ENCODE measurements at regions not wholly inside any gene's neighbourhood (a gene's known extent, or its start where the extent isn't known, plus 50 kb on each side); places are given as distances from the start of the nearest gene placed in this dataset.

- no peak for TF ChIP-seq ZBTB40 (IDR thresholded peaks at IDR 0.05)
- no peak for TF ChIP-seq ZBTB40 (CRISPR knock-in tag; IDR thresholded peaks at IDR 0.05)
- no peak for TF ChIP-seq ZNF891 (CRISPR knock-in tag; IDR thresholded peaks at IDR 0.05)
- TF ChIP-seq ETV6 (CRISPR knock-in tag; conservative IDR thresholded peaks at IDR 0.05), result 0 out of 2 replicates have a peak, but pooled peaks have one; percentile 54
- no peak for TF ChIP-seq ZNF569 (CRISPR knock-in tag; IDR thresholded peaks at IDR 0.05; ENCODE audit: borderline replicate concordance)
- no peak for TF ChIP-seq FOXM1 (CRISPR knock-in tag; IDR thresholded peaks at IDR 0.05)
- TF ChIP-seq ZMYM3 (CRISPR knock-in tag; IDR thresholded peaks at IDR 0.05), result no peak
- peak; percentile 55; the same call in 1 of the 2 replicates for TF ChIP-seq TARDBP (CRISPR knock-in tag; IDR thresholded peaks at IDR 0.05)
- TF ChIP-seq TRIM22 (IDR thresholded peaks at IDR 0.05), result no peak
- TF ChIP-seq ZNF512 (CRISPR knock-in tag; IDR thresholded peaks at IDR 0.05), result no peak
- TF ChIP-seq NR3C1 (CRISPR knock-in tag; IDR thresholded peaks at IDR 0.05), result no peak
- no peak for TF ChIP-seq MED8 (CRISPR knock-in tag; IDR thresholded peaks at IDR 0.05; ENCODE audit: insufficient replicate concordance)
- TF ChIP-seq FOXP4 (CRISPR knock-in tag; IDR thresholded peaks at IDR 0.05), result peak; percentile 71
- TF ChIP-seq ZNF780A (CRISPR knock-in tag; IDR thresholded peaks at IDR 0.05), result no peak
Observed at GRCh38 chr6:146984251-146984924, 219.8 kb upstream of the STXBP5 start (continued).
